GM19455 (cell line): ENCODE measurements at regions not wholly inside any gene's neighbourhood (a gene's known extent, or its start where the extent isn't known, plus 50 kb on each side); places are given as distances from the start of the nearest gene placed in this dataset.
"Not testable (repeated sequence)": the region's sequence is repeated elsewhere in the genome, so short reads cannot be mapped to it uniquely, and the experiment has no call there.

Experiments used
- ATAC-seq: cut with Tn5 transposase; IDR thresholded peaks from one replicate; pipeline ENCODE4 v1.9.1; 2021; ENCODE audit not compliant: unreplicated experiment

GRCh38 chr6:144528743-144529425, 243.7 kb downstream of the UTRN start:
- ATAC-seq, result no peak

GRCh38 chr6:144530118-144530517, 245.0 kb downstream of the UTRN start:
- no peak for ATAC-seq

DNA sequence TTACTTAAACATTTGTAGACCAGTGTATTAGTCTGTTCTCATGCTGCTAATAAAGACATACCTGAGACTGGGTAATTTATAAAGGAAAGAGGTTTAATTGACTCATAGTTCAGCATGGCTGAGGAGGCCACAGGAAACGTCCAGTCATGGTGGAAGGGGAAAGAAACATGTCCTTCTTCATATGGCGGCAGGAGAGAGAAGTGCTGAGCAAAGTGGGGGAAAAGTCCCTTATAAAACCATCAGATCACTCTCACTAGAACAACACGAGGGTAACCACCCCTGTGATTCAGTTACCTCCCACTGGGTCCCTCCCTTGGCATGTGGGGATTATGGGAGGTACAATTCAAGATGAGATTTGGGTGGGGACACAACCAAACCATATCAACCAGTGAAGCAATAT, 247.1 kb downstream of the UTRN start:
- ATAC-seq, result not testable (repeated sequence)

GRCh38 chr6:144534180-144534579, 249.0 kb downstream of the UTRN start:
- no peak for ATAC-seq

DNA sequence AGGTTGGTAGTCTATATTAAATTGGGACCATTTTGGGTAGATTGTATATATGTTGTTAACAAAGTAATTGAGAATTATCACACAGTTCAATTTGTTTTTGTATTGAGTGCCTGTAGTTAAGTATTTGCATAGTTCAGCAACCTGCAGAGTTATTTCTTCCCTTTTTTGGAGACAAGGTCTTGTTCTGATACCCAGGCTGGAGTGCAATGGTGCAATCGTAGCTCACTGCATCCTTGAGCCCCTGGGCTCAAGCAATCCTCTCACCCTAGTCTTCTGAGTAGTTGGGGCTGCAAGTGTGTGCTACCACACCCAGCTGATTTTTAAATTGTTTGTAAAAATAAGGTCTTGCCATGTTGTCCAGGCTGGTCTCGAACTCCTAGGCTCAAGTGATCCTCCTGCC, 250.5 kb downstream of the UTRN start:
- ATAC-seq, result no peak

DNA sequence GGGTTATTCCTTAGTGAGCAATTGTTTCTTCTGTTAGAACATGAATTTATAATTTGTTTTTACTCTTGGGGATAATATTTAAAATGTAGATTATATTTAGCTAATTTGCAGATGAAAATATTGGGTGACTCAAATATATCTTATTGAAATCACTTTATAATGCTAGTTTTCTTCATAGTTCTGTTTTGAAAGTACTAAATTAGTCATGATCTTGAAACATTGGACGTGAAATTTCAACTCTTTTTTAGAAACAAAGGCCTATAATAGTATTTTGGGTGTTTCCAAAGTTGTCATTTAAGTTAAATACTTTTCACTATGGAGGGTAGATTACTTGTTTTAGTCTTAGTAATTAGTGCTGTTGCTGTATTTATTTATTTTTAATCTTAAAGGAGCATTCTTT, 250.9 kb downstream of the UTRN start:
- no peak for ATAC-seq

DNA sequence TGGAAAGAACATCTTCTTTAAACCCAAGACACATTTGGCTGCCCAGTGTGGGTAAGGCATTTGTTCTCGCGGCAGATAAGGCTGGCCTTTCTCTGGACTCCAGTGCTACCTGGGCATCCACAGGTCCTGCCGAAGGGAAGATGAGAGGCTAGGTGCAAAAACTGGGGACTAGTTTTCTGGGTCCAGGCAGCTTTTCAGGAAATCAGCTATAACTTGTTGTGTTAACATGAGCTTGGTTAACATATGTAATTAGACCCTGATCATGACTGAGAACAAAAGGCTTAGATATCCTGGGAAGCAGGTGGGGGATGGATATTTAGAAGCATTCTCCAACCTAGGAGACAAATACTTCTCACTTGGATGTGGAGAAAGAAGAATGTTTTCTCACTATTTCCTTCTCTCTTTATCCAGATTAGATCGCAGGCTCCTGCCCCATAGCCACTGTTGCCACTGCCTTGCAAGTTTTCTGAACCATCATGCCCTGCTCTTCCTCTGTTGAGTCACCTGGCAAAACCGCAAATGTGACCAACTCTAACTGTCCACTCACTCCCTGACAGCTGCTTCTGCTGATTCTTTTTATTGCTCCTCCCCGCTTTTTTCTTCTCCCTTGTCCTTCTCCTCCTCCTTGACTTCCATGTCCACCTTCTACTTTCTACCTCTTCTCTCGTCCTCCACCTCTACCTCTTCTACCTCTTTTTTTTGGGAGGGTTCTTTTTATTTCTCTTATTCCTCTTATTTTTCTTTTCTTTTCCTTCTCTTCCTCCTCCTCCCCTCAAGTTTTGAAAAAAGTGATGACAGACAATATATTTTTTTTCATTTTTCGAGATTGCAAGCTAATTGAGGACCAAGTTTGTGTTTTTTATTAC, 258.1 kb downstream of the UTRN start:
- no peak for ATAC-seq

DNA sequence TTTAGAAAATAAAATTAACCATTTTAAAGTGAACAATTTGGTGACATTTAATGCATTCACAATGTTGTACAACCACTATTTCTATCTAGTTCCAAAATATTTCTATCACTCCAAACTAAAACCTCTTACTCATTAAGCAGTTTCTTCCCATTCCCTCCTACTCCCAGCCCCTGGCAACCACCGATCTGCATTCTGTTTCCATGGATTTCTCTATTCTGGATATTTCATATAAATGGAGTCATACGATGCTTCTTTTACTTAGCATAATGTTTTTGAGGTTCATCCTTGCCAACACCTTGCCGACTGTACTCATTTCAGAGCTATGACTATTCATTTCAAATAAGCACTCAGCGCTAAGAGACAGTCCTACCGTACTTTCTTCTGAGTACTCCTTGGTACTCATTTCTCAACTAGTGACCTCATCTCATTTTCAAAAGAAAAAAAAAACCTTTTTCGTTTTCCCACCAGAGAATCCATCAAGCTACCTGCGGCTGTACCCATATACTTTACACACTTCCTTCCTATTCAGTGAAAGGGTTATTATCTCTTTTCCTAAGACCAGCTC, 259.2 kb downstream of the UTRN start:
- no peak for ATAC-seq

GRCh38 chr6:144546807-144547206, 261.7 kb downstream of the UTRN start:
- no peak for ATAC-seq

DNA sequence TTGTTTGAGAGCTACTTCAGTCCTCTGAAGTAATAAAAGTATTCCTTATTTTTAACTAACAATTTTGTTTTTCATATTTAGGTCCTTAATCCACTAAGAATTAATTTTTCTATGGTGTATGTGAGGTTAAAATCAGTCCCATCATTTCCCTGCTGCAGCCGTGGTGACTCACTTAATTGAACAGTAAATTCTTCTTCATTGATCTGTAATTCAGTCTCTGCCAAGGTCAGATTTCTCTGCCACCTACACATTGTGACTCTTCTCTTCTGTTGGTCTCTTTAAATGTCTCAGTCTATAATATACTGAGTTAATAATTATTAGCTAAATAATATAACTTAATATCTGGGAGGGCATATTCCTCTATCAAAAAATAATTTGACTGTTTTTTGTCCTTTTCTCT, 262.3 kb downstream of the UTRN start:
- no peak for ATAC-seq

GRCh38 chr6:144548536-144548935, 263.4 kb downstream of the UTRN start:
- no peak for ATAC-seq

GRCh38 chr6:144549837-144550747, 265.0 kb downstream of the UTRN start:
- ATAC-seq, result no peak

DNA sequence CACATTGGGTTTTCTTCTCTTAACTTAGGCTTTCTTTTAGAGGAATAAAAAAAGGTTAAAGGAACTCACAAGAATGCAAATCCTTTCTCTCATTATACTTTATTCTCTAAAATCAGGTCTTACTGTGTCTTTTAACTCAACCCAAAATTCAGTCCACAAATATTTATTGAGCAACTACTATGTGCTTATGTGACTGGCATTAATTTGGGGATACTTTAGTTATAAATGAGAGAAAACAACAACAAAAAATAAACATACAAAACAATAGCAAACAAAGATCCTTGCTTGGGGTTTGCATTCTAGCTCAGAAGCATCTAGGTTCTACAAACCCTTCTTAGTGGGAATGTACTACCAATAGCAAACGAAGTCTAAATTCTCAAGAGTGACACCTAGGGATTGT, 266.2 kb downstream of the UTRN start:
- no peak for ATAC-seq

DNA sequence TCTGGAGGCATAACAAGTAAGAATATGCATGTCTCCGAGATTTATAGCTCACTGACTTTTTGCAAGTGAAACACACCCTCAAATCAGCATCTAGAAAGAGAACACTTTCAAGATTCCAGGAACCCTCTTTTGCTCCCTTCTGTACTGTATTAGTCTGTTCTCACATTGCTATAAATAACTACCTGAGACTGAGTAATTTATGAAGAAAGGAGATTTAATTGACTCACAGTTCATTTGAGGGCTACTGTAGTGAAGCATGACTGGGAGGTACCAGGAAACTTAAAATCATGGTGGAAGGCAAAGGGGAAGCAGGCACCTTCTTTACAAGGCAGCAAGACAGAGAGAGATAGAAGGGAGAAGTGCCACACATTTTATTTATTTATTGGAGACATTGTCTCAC, 269.9 kb downstream of the UTRN start:
- ATAC-seq, result no peak

- ATAC-seq, result no peak
Measured at GRCh38 chr6:144559865-144560593, 274.9 kb downstream of the UTRN start.

- no peak for ATAC-seq
Measured at GRCh38 chr6:144561455-144562043, 276.4 kb downstream of the UTRN start.

DNA sequence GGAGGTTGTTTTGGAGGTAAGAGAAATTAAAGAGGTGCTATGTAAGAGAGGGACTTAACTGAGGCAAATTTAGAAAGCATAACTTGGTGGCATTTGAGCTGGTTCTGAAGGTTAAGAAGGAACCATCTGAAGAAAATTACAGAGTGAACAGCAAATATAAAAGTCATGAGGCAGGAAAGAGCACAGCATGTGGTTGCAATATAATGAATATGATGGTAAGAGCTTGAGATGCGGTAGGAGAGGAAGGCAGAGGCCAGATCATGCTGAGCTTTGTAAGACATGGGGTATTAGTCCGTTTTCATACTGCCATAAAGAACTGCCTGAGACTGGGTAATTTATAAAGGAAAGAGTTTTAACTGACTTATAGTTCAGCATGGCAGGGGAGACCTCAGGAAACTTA, 279.1 kb downstream of the UTRN start:
- ATAC-seq, result no peak

- no peak for ATAC-seq
Measured at GRCh38 chr6:144566868-144567615, 281.9 kb downstream of the UTRN start.

DNA sequence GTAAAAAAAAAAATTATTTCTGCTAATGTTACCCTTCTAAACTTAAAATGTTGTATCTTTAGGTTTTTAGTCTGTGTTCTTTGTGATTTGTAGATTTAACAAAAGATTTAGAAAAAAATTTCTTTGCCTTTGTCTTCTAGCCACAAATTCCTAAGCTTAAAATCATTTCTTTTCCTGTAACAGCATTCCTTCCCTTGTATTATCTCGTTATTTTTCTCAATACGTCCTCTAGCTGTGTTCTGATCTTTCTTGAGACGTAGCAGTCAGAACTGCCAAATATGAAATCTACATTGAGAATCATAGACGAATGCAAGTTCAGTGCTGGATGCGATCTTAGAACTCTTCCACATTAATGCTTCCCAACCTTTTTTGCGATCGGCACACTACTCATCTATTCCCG, 283.1 kb downstream of the UTRN start:
- no peak for ATAC-seq
